DOHH2 (cell line): ENCODE measurements at regions not wholly inside any gene's neighbourhood (a gene's known extent, or its start where the extent isn't known, plus 50 kb on each side); places are given as distances from the start of the nearest gene placed in this dataset.

Experiments
- EZH2phosphoT487 ChIP-seq: fragments of 200-600 bp; sonication (generic); IDR thresholded peaks from 2 replicates; pipeline ENCODE4 v1.6.1; 2017; ENCODE audit warnings: borderline replicate concordance, mild to moderate bottlenecking, antibody characterized with exemption, low read length, moderate library complexity, mixed read lengths
- TF ChIP-seq, protein P1 (sequence below): fragments of 200-600 bp; sonication (generic); IDR thresholded peaks from one replicate; pipeline ENCODE4 v1.5.1; 2014; ENCODE audit warnings: antibody characterized with exemption, mild to moderate bottlenecking, low read depth, low read length; ENCODE audit not compliant: poor library complexity, severe bottlenecking

DNA sequence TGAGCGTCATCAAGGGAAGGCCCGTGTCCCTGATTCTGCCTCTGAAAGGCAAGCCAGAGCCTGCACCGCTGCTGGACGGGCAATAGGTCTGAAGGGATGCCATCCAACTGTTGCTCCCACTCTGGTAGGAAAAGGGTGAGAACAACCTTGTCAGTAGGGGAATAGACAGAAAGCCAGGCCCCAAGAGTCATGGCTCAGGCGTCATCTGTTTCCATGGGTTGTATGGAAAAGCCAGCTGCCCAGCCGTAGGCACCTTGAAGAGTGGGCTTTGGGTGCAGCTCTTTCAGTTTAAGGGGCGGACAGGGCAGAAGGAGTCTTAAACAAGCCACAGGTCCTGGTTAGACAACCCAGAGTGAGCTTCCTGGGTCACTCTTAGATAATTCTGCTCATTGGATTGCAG lies 66.5 kb downstream of the RNF6 start:
- TF ChIP-seq, protein P1, sequence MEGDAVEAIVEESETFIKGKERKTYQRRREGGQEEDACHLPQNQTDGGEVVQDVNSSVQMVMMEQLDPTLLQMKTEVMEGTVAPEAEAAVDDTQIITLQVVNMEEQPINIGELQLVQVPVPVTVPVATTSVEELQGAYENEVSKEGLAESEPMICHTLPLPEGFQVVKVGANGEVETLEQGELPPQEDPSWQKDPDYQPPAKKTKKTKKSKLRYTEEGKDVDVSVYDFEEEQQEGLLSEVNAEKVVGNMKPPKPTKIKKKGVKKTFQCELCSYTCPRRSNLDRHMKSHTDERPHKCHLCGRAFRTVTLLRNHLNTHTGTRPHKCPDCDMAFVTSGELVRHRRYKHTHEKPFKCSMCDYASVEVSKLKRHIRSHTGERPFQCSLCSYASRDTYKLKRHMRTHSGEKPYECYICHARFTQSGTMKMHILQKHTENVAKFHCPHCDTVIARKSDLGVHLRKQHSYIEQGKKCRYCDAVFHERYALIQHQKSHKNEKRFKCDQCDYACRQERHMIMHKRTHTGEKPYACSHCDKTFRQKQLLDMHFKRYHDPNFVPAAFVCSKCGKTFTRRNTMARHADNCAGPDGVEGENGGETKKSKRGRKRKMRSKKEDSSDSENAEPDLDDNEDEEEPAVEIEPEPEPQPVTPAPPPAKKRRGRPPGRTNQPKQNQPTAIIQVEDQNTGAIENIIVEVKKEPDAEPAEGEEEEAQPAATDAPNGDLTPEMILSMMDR = no peak
- no peak for TF ChIP-seq EZH2phosphoT487
